H1 (cell line): ENCODE measurements at regions not wholly inside any gene's neighbourhood (a gene's known extent, or its start where the extent isn't known, plus 50 kb on each side); places are given as distances from the start of the nearest gene placed in this dataset.

Experiments used
- CTCF ChIA-PET: fragments of 300-600 bp; sonication (Branson Sonifier 250); formaldehyde crosslinking; loops from one replicate; lab custom pipeline; 2021; ENCODE audit not compliant: partially characterized antibody; lab: Charles Lee
- POLR2A ChIA-PET: fragments of 300-600 bp; sonication (Branson Sonifier 250); formaldehyde crosslinking; loops from one replicate; lab custom pipeline; 2021; ENCODE audit warnings: inconsistent platforms; ENCODE audit not compliant: partially characterized antibody; lab: Charles Lee
- DNase-seq, 2 experiments: peaks; one replicate each; pipeline versions ENCODE4 v3.0.0 to v3.0.0-alpha.2; 2010 to 2022; ENCODE audit warnings: low spot score in 2 of 2, low read depth in 1 of 2, mixed read lengths in 1 of 2
- FAIRE-seq: peaks from 2 replicates; lab custom pipeline; 2011; peaks lifted over from hg19 to GRCh38; lab: Jason Lieb, UNC
- H2AFZ ChIP-seq: 2 replicates; pipeline ENCODE4 v1.8.1; 2012; ENCODE audit warnings: low read length, inconsistent platforms
- H2AK5ac ChIP-seq: 2 replicates; pipeline ENCODE4 v1.6.1; 2013; ENCODE audit warnings: low read depth, low read length
- H2BK120ac ChIP-seq: replicated peaks from 2 replicates; pipeline ENCODE3; 2013; ENCODE audit warnings: low read depth, low read length, inconsistent platforms
- H2BK12ac ChIP-seq: 2 replicates; pipeline ENCODE4 v1.6.1; 2013; ENCODE audit warnings: low read depth, low read length
- H2BK15ac ChIP-seq: 2 replicates; pipeline ENCODE4 v1.6.1; 2013; ENCODE audit warnings: low read length
- H2BK20ac ChIP-seq: 2 replicates; pipeline ENCODE4 v1.6.1; 2013; ENCODE audit warnings: low read length
- H2BK5ac ChIP-seq: 2 replicates; pipeline ENCODE4 v1.6.1; 2013; ENCODE audit warnings: low read depth, low read length
- H3K14ac ChIP-seq: 2 replicates; pipeline ENCODE4 v1.6.1; 2013; ENCODE audit warnings: inconsistent platforms; ENCODE audit not compliant: insufficient read length
- H3K18ac ChIP-seq: 2 replicates; pipeline ENCODE4 v1.6.1; 2013; ENCODE audit warnings: low read length; ENCODE audit errors: extremely low read depth
- H3K23ac ChIP-seq: 2 replicates; pipeline ENCODE4 v1.6.1; 2013; ENCODE audit warnings: inconsistent platforms; ENCODE audit not compliant: insufficient read length
- H3K23me2 ChIP-seq: 2 replicates; pipeline ENCODE4 v1.6.1; 2013; ENCODE audit warnings: low read depth, low read length
- H3K27ac ChIP-seq: 2 replicates; pipeline ENCODE4 v1.6.1; 2011; ENCODE audit warnings: low read depth, low read length, inconsistent platforms
- H3K27me3 ChIP-seq, 4 experiments: replicated peaks in 1 of 4; 1 replicate in 1 of 4; 2 replicates in 3 of 4; pipeline versions ENCODE4 v1.6.1 to v1.8.1; 2011 to 2013; ENCODE audit warnings: low read length in 3 of 4, mild to moderate bottlenecking in 3 of 4, inconsistent platforms in 2 of 4, mixed read lengths in 2 of 4, moderate library complexity in 1 of 4; ENCODE audit not compliant: control insufficient read depth in 3 of 4, insufficient read depth in 3 of 4; ENCODE audit errors: extremely low read depth in 1 of 4
- H3K36me3 ChIP-seq, 4 experiments: 2 replicates each; pipeline versions ENCODE4 v1.6.1 to v1.8.1; 2011 to 2013; ENCODE audit warnings: mild to moderate bottlenecking in 4 of 4, low read length in 3 of 4, moderate library complexity in 2 of 4, control low read depth in 1 of 4, inconsistent platforms in 1 of 4; ENCODE audit not compliant: insufficient read depth in 4 of 4, control insufficient read depth in 2 of 4
- H3K4ac ChIP-seq: replicated peaks from 2 replicates; pipeline ENCODE3; 2013; ENCODE audit warnings: low read length, low read depth, mixed read lengths, inconsistent platforms; ENCODE audit not compliant: insufficient read length
- H3K4me1 ChIP-seq, 4 experiments: replicated peaks in 1 of 4; 1 replicate in 1 of 4; 2 replicates in 3 of 4; pipeline versions ENCODE4 v1.6.1 to v1.8.1; 2011 to 2013; ENCODE audit warnings: low read length in 3 of 4, inconsistent platforms in 2 of 4, mixed read lengths in 1 of 4; ENCODE audit not compliant: insufficient read depth in 4 of 4, control insufficient read depth in 3 of 4
- H3K4me2 ChIP-seq, 2 experiments: 2 replicates each; pipeline versions ENCODE4 v1.6.1 to v1.8.1; 2011 to 2013; ENCODE audit warnings: low read depth in 2 of 2, low read length in 2 of 2, control low read depth in 1 of 2, inconsistent platforms in 1 of 2, mild to moderate bottlenecking in 1 of 2; ENCODE audit not compliant: insufficient read depth in 1 of 2
- H3K4me3 ChIP-seq, 4 experiments: fragments of 200-600, 300-600 bp in 1 of 4; sonication (generic), shearing (Covaris generic), sonication (Bioruptor Twin) in 1 of 4; 2 replicates each; pipeline versions ENCODE4 v1.5.1 to v1.8.1; 2011 to 2016; ENCODE audit warnings: low read length in 4 of 4, low read depth in 3 of 4, control low read depth in 2 of 4, inconsistent platforms in 2 of 4, mild to moderate bottlenecking in 2 of 4, mixed read lengths in 1 of 4, moderate library complexity in 1 of 4; ENCODE audit not compliant: insufficient read depth in 2 of 4; ENCODE audit errors: extremely low read depth in 1 of 4
- H3K56ac ChIP-seq: replicated peaks from 2 replicates; pipeline ENCODE3; 2013; ENCODE audit warnings: low read depth, mild to moderate bottlenecking, mixed read lengths, low read length, inconsistent platforms; ENCODE audit not compliant: insufficient read length
- H3K79me1 ChIP-seq: 2 replicates; pipeline ENCODE4 v1.6.1; 2013; ENCODE audit warnings: low read depth, low read length, control low read depth
- H3K79me2 ChIP-seq, 2 experiments: 2 replicates each; pipeline versions ENCODE4 v1.6.1 to v1.8.1; 2012 to 2013; ENCODE audit warnings: low read length in 2 of 2, mild to moderate bottlenecking in 2 of 2, inconsistent platforms in 1 of 2; ENCODE audit not compliant: insufficient read depth in 2 of 2, control insufficient read depth in 1 of 2
- H3K9ac ChIP-seq, 4 experiments: replicated peaks in 1 of 4; 1 replicate in 1 of 4; 2 replicates in 3 of 4; pipeline versions ENCODE4 v1.6.1 to v1.8.1; 2011 to 2013; ENCODE audit warnings: low read depth in 3 of 4, low read length in 3 of 4, control low read depth in 2 of 4, mild to moderate bottlenecking in 2 of 4, moderate library complexity in 2 of 4, inconsistent platforms in 1 of 4; ENCODE audit errors: extremely low read depth in 1 of 4
- H3K9me3 ChIP-seq, 2 experiments: 2 replicates each; pipeline versions ENCODE4 v1.6.1 to v1.8.1; 2012 to 2013; ENCODE audit warnings: mild to moderate bottlenecking in 2 of 2, moderate library complexity in 2 of 2, control low read depth in 1 of 2, inconsistent platforms in 1 of 2, low read depth in 1 of 2, low read length in 1 of 2, mixed read lengths in 1 of 2; ENCODE audit not compliant: insufficient read depth in 2 of 2
- H4K20me1 ChIP-seq, 2 experiments: replicated peaks in 1 of 2; 2 replicates each; pipeline versions ENCODE3 to v1.8.1; 2011 to 2013; ENCODE audit warnings: inconsistent platforms in 2 of 2, low read length in 2 of 2, mild to moderate bottlenecking in 1 of 2; ENCODE audit not compliant: insufficient read depth in 2 of 2, control insufficient read depth in 1 of 2
- H4K5ac ChIP-seq: 2 replicates; pipeline ENCODE4 v1.6.1; 2013; ENCODE audit warnings: low read length, low read depth, mixed read lengths, inconsistent platforms; ENCODE audit not compliant: insufficient read length
- H4K8ac ChIP-seq: 2 replicates; pipeline ENCODE4 v1.8.0; 2013; ENCODE audit warnings: mild to moderate bottlenecking, moderate library complexity, low read length, inconsistent platforms; ENCODE audit not compliant: insufficient read depth; ENCODE audit errors: extremely low read depth
- H4K91ac ChIP-seq: replicated peaks from 2 replicates; pipeline ENCODE3; 2013; ENCODE audit warnings: low read length, mixed read lengths, inconsistent platforms; ENCODE audit not compliant: insufficient read length
- CHD1 ChIP-seq: IDR thresholded peaks from 2 replicates; pipeline ENCODE4 v1.6.1; 2012; ENCODE audit warnings: low read depth, low read length, improper control_type of control experiment
- CTCF ChIP-seq, 3 experiments: IDR thresholded peaks; 1 replicate in 2 of 3; 2 replicates in 1 of 3; pipeline versions ENCODE4 v1.5.1 to v1.6.1; 2011; ENCODE audit warnings: low read length in 3 of 3, mild to moderate bottlenecking in 3 of 3, inconsistent platforms in 2 of 3, low read depth in 1 of 3, moderate library complexity in 1 of 3; ENCODE audit not compliant: insufficient read depth in 1 of 3; ENCODE audit errors: control extremely low read depth in 1 of 3
- KDM4A ChIP-seq: IDR thresholded peaks from one replicate; pipeline ENCODE4 v1.7.1; 2012; ENCODE audit warnings: low read depth, mild to moderate bottlenecking, moderate library complexity, low read length, inconsistent platforms; ENCODE audit not compliant: severe bottlenecking
- RFX5 ChIP-seq: IDR thresholded peaks from 2 replicates; pipeline ENCODE4 v1.6.1; 2011; ENCODE audit warnings: low read depth, low read length, improper control_type of control experiment, borderline replicate concordance
- WGBS, 2 experiments: shearing (Covaris generic) in 1 of 2; methylation state at CpG; one replicate each; pipeline versions ENCODE4 v1.1.6 to v1.1.7; 2013 to 2015; ENCODE audit warnings: low lambda C conversion rate in 2 of 2, mixed read lengths in 2 of 2, inconsistent platforms in 1 of 2, low coverage in 1 of 2, missing lambda C conversion rate in 1 of 2; ENCODE audit not compliant: insufficient replicate concordance in 2 of 2, insufficient coverage in 1 of 2, insufficient read length in 1 of 2; ENCODE audit errors: extremely low coverage in 1 of 2, missing lambda C conversion rate in 1 of 2; 5-methylcytosine and 5-hydroxymethylcytosine counted together

- Histone ChIP-seq H2BK120ac (no peak overlapping the region), H3K4ac (no peak overlapping the region), H3K9me3 (peaks cover 5% of the 10 kb centered on the region in 2 experiments; a peak in 2 of 4 replicates), H3K79me1 (no peaks in the 10 kb centered on the region), H2AK5ac (no peak overlapping the region), H2BK20ac (no peak overlapping the region), H3K4me2 (no peak overlapping the region), H3K4me3 (no peak overlapping the region), H3K23me2 (no peaks in the 10 kb centered on the region), H3K36me3 (no peaks in the 10 kb centered on the region), H3K23ac (no peak overlapping the region), H3K14ac (no peak overlapping the region), H4K91ac (no peak overlapping the region), H3K56ac (no peak overlapping the region), H2BK12ac (no peak overlapping the region), H3K79me2 (no peaks in the 10 kb centered on the region), H3K4me1 (no peaks in the 10 kb centered on the region), H4K8ac (no peak overlapping the region), H4K20me1 (no peaks in the 10 kb centered on the region), H2BK15ac (no peak overlapping the region), H3K27me3 (no peaks in the 10 kb centered on the region), H2BK5ac (no peak overlapping the region), H3K18ac (no peak overlapping the region), H4K5ac (no peak overlapping the region), H2AFZ (no peak overlapping the region), H3K9ac (no peak overlapping the region), H3K27ac (no peak overlapping the region)
- no peak for FAIRE-seq
- no peak for DNase-seq
- ChIA-PET POLR2A (no interaction called here), CTCF (no interaction called here)
- 94% methylated on average over 2 of the region's 2 CpGs; no CpG with 5 or more reads in 1 of the 2 experiments for WGBS, 2 experiments
- no peak for TF ChIP-seq CTCF (IDR thresholded peaks at IDR 0.05; ENCODE audit: control extremely low read depth in 1 of 3, insufficient read depth in 1 of 3, low read depth in 1 of 3, low read length in 3 of 3)
- TF ChIP-seq CHD1: no peak
- TF ChIP-seq RFX5: no peak
- no peak for TF ChIP-seq KDM4A
Observed at GRCh38 chr10:129187331-129187730, 279.7 kb upstream of the MGMT start.
